ENCODE measurements at regions not wholly inside any gene's neighbourhood (a gene's known extent, or its start where the extent isn't known, plus 50 kb on each side); places are given as distances from the start of the nearest gene placed in this dataset.

DNA sequence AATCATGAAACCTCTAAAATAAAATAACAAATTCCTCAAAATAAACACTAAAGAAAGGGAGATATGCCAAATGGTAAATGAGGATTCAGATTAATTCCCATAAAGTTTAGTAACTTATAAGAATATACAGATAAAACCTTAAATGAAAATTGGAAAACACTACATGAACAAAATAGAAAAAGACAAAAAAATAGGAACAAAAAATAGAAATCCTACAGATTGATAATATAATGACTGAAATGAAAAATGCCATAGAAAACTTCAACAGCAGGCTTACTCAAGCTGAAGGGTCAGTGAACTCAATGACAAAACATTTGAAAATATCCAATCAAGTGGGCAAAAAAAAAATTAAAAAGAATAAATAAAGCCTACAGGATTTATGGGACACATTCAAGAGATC is 1784.8 kb downstream of the PCDH9 start:
- TF ChIP-seq ETV6 (conservative IDR thresholded peaks at IDR 0.05 in 1 of 2, IDR thresholded peaks at IDR 0.05 in 1 of 2; ENCODE audit: borderline replicate concordance in 1 of 2, low read depth in 1 of 2) (no peak), HDAC6 (IDR thresholded peaks at IDR 0.05; ENCODE audit: unreplicated experiment) (no peak), RFX5 (IDR thresholded peaks at IDR 0.05; ENCODE audit: low read depth, low read length) (no peak)
- TF ChIP-seq, protein P1, sequence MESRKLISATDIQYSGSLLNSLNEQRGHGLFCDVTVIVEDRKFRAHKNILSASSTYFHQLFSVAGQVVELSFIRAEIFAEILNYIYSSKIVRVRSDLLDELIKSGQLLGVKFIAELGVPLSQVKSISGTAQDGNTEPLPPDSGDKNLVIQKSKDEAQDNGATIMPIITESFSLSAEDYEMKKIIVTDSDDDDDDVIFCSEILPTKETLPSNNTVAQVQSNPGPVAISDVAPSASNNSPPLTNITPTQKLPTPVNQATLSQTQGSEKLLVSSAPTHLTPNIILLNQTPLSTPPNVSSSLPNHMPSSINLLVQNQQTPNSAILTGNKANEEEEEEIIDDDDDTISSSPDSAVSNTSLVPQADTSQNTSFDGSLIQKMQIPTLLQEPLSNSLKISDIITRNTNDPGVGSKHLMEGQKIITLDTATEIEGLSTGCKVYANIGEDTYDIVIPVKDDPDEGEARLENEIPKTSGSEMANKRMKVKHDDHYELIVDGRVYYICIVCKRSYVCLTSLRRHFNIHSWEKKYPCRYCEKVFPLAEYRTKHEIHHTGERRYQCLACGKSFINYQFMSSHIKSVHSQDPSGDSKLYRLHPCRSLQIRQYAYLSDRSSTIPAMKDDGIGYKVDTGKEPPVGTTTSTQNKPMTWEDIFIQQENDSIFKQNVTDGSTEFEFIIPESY (IDR thresholded peaks at IDR 0.05) = no peak
- TF ChIP-seq, protein P2, sequence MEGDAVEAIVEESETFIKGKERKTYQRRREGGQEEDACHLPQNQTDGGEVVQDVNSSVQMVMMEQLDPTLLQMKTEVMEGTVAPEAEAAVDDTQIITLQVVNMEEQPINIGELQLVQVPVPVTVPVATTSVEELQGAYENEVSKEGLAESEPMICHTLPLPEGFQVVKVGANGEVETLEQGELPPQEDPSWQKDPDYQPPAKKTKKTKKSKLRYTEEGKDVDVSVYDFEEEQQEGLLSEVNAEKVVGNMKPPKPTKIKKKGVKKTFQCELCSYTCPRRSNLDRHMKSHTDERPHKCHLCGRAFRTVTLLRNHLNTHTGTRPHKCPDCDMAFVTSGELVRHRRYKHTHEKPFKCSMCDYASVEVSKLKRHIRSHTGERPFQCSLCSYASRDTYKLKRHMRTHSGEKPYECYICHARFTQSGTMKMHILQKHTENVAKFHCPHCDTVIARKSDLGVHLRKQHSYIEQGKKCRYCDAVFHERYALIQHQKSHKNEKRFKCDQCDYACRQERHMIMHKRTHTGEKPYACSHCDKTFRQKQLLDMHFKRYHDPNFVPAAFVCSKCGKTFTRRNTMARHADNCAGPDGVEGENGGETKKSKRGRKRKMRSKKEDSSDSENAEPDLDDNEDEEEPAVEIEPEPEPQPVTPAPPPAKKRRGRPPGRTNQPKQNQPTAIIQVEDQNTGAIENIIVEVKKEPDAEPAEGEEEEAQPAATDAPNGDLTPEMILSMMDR (IDR thresholded peaks at IDR 0.05 in 2 of 3, conservative IDR thresholded peaks at IDR 0.05 in 1 of 3; ENCODE audit: control insufficient read depth in 2 of 3, extremely low read depth in 1 of 3, insufficient read depth in 1 of 3, low read depth in 3 of 3, low read length in 3 of 3) = no peak
- TF ChIP-seq, protein P3, sequence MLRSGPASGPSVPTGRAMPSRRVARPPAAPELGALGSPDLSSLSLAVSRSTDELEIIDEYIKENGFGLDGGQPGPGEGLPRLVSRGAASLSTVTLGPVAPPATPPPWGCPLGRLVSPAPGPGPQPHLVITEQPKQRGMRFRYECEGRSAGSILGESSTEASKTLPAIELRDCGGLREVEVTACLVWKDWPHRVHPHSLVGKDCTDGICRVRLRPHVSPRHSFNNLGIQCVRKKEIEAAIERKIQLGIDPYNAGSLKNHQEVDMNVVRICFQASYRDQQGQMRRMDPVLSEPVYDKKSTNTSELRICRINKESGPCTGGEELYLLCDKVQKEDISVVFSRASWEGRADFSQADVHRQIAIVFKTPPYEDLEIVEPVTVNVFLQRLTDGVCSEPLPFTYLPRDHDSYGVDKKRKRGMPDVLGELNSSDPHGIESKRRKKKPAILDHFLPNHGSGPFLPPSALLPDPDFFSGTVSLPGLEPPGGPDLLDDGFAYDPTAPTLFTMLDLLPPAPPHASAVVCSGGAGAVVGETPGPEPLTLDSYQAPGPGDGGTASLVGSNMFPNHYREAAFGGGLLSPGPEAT (IDR thresholded peaks at IDR 0.05; ENCODE audit: low read depth) = no peak
